Ureter (tissue), 1 donor: ENCODE measurements at regions not wholly inside any gene's neighbourhood (a gene's known extent, or its start where the extent isn't known, plus 50 kb on each side); places are given as distances from the start of the nearest gene placed in this dataset.
"Not testable (repeated sequence)": the region's sequence is repeated elsewhere in the genome, so short reads cannot be mapped to it uniquely, and the experiment has no call there.

Source experiments
- DNase-seq: peaks from one replicate; pipeline ENCODE4 v3.0.0-alpha.2; 2020; ENCODE audit warnings: low spot score
- donor health status: DM: yes; HTN: yes; CAD: no.

GRCh38 chr5:163947848-163948666 lies 442.6 kb downstream of the MAT2B start:
- no peak for DNase-seq

- DNase-seq = no peak
Observed at GRCh38 chr5:163950248-163950647, 444.8 kb downstream of the MAT2B start.

- no peak for DNase-seq
Observed at GRCh38 chr5:163951069-163951468, 445.6 kb downstream of the MAT2B start.

- DNase-seq = no peak
Observed at GRCh38 chr5:163953901-163954300, 448.5 kb downstream of the MAT2B start.

GRCh38 chr5:163961230-163961629 lies 455.8 kb downstream of the MAT2B start:
- not testable (repeated sequence) for DNase-seq

GRCh38 chr5:163963881-163964280 lies 458.5 kb downstream of the MAT2B start:
- DNase-seq = no peak

GRCh38 chr5:163964671-163965070 lies 459.3 kb downstream of the MAT2B start:
- DNase-seq = no peak

- no peak for DNase-seq
Observed at GRCh38 chr5:163967268-163967667, 461.8 kb downstream of the MAT2B start.

- no peak for DNase-seq
Observed at GRCh38 chr5:163968651-163969050, 463.2 kb downstream of the MAT2B start.

GRCh38 chr5:163976696-163977095 lies 471.3 kb downstream of the MAT2B start:
- DNase-seq = no peak

GRCh38 chr5:163978897-163979296 lies 473.5 kb downstream of the MAT2B start:
- DNase-seq = no peak

GRCh38 chr5:163988566-163988965 lies 483.1 kb downstream of the MAT2B start:
- DNase-seq = no peak

GRCh38 chr5:163993126-163993525 lies 487.7 kb downstream of the MAT2B start:
- no peak for DNase-seq

- no peak for DNase-seq
Observed at GRCh38 chr5:163995206-163995605, 489.8 kb downstream of the MAT2B start.

- no peak for DNase-seq
Observed at GRCh38 chr5:163997965-163998364, 492.5 kb downstream of the MAT2B start.

- DNase-seq = no peak
Observed at GRCh38 chr5:164000241-164000640, 494.8 kb downstream of the MAT2B start.

- no peak for DNase-seq
Observed at GRCh38 chr5:164000819-164001218, 495.4 kb downstream of the MAT2B start.

GRCh38 chr5:164002214-164002613 lies 496.8 kb downstream of the MAT2B start:
- DNase-seq = no peak

- DNase-seq = no peak
Observed at GRCh38 chr5:164002628-164003027, 497.2 kb downstream of the MAT2B start.

GRCh38 chr5:164005071-164005470 lies 499.7 kb downstream of the MAT2B start:
- DNase-seq = no peak

- DNase-seq = no peak
Observed at GRCh38 chr5:164007064-164007463, 501.6 kb downstream of the MAT2B start.

- DNase-seq = no peak
Observed at GRCh38 chr5:164009621-164010020, 504.2 kb downstream of the MAT2B start.

GRCh38 chr5:164010900-164011299 lies 505.5 kb downstream of the MAT2B start:
- DNase-seq = no peak

GRCh38 chr5:164012371-164012770 lies 507.0 kb downstream of the MAT2B start:
- DNase-seq = no peak
